HG03469 (cell line): ENCODE measurements at regions not wholly inside any gene's neighbourhood (a gene's known extent, or its start where the extent isn't known, plus 50 kb on each side); places are given as distances from the start of the nearest gene placed in this dataset.

ENCODE experiments used
- ATAC-seq: cut with Tn5 transposase; IDR thresholded peaks from one replicate; pipeline ENCODE4 v1.9.1; 2021; ENCODE audit warnings: mild to moderate bottlenecking, moderate library complexity, moderate number of reproducible peaks; ENCODE audit not compliant: unreplicated experiment

DNA sequence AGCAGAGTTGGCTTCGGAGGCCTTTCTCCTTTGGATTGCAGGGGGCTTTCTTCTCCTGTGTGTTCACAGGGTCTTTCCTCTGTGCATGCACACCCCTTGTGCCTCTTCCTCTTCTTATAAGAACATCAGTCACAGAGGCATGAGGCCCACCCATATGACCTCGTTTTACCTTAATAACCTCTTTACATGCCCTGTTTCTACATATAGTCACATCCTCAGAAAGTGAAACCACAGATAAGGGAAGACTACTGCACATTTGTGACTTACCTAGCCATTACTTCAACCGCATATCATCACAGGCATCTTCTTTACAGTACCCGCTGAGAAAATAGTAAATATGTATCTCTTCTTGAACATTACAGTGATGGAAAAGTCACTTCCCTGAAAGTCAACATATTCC is 204.9 kb upstream of the TARS1 start:
- ATAC-seq, result peak; percentile 65

GRCh38 chr5:33237471-33237870 is 203.3 kb upstream of the TARS1 start:
- no peak for ATAC-seq

- no peak for ATAC-seq
These were observed 201.7 kb upstream of the TARS1 start for GRCh38 chr5:33238826-33239695.

- ATAC-seq, result no peak
These were observed 200.2 kb upstream of the TARS1 start for GRCh38 chr5:33240558-33240957.

DNA sequence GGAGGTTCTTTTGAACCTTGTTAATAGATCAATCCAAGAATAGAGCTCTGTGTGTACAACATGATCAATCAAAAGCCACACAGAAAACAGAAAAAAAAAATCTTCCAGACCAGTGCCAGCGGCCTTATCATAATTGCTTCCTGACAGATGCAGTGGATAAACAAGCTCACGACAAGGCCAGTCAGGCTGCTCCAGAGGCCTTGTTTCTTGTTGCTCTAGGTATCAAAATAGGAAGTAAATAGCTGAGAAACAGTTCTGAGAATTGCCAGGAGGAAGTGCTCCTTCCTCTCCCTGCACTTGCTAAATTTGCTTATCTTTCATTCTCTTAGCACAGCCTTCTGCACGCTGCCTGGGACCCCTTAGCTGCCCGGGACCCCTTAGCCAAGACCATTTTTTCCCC is 199.0 kb upstream of the TARS1 start:
- peak; percentile 68 for ATAC-seq

DNA sequence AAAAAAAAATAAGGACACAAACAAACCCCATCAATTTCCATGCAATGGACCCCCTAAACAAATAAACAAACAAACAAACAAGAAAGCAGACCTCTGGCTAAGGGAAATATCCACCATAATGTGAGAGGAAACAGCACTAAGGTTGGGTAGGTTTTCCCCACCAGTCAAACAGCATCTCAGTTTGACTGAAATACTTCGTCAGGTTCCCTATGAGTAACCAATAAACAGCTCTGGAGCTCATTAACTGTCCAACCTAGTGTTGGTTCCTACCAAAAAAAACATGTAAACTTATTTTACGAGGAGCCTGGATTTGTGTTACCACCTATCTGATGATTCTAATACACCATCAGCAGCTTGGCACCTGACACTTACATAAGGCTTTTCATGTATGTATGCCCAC is 198.5 kb upstream of the TARS1 start:
- ATAC-seq, result no peak

DNA sequence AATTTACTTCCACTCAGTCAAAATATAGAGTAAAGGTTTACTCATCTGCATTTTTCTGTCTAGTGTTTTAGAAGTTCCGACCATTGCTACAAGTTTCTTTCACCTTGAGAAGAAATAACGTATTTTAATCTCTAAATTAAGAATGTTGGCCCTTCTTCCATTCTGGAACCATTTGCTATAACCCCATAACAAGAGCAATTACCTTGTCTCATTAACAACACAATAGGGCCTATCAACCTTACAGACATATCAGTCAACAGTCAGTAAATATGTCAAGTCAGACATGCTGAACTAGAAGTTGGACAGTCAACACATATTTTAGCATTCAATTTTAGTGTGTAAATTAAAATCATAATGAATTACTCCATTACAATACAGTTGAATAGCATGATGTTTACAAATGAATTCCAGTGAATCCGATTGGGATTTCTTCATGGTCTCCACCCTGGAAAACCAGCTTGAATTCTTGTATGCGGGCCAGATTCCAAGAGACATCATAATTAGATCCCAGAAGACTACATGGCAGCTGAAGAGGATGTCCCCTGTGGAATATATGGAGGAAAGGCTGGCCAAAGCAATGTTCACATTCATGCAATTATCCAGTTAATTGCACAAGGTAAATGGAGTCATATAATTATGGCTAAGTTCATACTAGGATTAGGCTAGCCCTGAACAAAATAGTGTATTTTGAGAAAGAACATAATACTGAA is 196.2 kb upstream of the TARS1 start:
- ATAC-seq, result no peak

DNA sequence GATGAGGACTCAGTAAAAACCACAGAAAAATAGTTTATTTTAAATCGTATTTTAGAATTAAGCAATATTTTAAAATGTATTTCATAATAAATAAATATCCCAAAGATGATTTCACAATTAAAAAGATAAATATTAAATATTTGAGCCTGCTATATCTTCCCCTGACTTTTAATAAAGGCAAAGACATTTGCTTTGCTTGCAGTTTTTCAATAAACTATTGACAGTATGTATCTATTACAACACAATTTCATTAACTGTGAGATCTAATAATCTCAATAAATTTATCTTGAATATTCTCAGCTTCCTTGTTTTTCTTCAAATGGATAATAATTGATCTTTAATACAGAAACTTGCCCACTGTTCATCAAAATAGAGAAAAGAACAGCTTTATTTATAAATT is 186.2 kb upstream of the TARS1 start:
- ATAC-seq, result no peak

- ATAC-seq, result no peak
These were observed 182.8 kb upstream of the TARS1 start for GRCh38 chr5:33257807-33258429.

DNA sequence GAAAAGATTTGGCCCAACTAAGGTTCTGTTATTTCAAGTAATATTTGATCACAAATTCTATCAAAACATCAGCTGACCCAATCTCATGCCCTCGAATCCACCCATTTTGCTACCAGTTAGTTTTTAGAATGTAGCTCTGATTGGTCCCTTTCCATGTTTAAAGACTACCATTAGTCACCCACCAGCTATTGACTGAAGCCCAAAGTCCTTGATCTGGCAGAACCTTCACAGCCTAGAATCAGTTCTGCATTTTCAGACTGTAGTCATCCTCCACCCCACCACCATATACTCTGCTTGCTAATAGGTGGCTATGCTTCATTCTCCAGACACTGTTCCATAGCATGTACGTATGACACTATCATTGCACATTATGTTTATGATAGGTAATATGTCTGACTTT is 182.2 kb upstream of the TARS1 start:
- ATAC-seq, result no peak

DNA sequence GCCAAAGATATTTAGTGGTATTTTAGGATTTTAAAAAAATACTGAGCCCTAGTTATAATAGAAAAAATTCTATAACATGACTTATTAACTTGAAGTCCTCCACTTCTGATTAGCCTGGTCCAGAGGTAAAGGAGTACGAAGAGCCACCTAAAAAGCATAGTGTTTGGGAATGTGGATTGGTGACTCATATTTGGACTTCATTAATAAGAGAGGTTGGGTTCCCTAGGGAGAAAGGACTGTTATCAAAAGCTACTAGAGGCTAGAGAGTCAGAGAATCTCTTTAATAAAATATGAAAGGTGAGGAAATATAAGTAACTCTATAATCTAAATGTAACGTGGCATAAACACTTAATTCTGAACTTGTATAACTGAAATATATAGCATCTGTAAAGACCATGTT is 180.7 kb upstream of the TARS1 start:
- no peak for ATAC-seq

- ATAC-seq, result no peak
These were observed 179.5 kb upstream of the TARS1 start for GRCh38 chr5:33261305-33261704.

- no peak for ATAC-seq
These were observed 179.0 kb upstream of the TARS1 start for GRCh38 chr5:33261747-33262146.

DNA sequence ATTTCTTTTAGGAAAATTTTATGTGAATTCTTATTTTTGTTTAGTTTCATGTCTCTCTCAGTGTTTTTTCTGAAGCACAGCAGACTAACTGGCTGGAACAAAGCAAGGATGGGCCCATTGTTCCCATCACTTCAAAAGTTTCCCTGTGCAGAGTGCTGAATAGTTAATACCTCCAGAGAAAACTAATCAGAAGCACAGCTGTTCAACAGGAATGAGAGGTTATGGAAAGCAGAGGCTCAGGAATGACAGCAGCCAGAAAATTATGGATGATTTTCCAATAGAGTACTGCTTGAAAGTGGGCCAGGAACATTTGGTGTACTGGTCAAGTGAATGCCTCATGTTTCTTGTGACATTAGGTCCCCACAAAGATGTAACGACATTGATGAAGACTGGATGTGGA is 173.0 kb upstream of the TARS1 start:
- ATAC-seq, result no peak

- no peak for ATAC-seq
These were observed 172.4 kb upstream of the TARS1 start for GRCh38 chr5:33268374-33268773.

- ATAC-seq, result no peak
These were observed 170.1 kb upstream of the TARS1 start for GRCh38 chr5:33270671-33271070.

DNA sequence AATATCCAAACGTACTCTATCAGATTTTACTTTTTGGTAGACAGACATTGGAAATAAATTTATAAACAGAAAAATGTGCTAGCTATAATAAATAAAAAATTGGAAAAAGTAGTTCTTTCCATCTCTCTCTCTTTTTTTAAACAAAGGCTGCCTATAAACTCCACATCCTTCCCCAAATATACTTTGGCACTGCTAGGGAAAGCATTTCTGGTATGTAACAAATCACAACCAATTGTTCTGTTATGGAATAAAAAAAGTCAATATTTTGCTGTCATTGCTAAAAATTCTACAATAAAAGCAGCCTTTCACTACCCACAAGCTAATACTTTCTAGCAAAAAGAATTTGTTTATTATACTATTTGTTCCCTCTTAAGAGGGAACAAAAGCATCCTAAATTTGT is 169.2 kb upstream of the TARS1 start:
- no peak for ATAC-seq

GRCh38 chr5:33272288-33272687 is 168.5 kb upstream of the TARS1 start:
- ATAC-seq, result no peak

DNA sequence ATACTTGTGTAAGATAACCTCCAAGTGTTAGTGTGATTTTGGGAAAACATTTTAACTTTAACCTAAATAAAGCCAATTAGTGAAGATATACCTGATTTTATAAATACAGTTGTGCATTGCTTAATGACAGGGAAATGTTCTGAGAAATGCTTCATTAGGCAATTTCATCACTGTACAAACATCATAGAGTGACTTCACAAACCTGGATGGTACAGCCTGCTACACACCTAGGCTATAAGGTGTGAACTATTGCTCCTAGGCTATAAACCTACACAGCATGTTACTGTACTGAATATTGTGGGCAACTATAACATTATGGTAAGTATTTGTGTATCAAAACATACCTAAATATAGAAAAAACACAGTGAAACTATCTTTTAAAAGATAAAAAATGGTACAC is 166.8 kb upstream of the TARS1 start:
- ATAC-seq, result no peak

DNA sequence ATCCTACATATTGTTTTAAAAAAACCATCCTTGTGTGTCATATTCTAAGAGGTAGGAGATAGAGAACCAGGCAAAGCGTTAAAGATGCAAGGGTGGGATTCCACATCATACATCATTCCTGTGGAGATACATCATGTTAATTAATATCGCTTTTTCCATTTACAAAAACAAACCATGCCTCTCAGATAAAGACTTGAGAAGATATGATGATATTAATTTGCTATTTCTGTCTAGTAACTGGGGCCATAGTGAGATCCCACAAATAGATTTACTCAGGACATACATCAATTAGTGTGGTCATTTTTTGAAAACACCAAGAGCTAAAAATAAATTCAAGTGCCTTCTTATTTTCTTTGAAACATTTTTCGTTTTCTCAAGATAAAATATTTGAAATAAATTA is 165.4 kb upstream of the TARS1 start:
- no peak for ATAC-seq

DNA sequence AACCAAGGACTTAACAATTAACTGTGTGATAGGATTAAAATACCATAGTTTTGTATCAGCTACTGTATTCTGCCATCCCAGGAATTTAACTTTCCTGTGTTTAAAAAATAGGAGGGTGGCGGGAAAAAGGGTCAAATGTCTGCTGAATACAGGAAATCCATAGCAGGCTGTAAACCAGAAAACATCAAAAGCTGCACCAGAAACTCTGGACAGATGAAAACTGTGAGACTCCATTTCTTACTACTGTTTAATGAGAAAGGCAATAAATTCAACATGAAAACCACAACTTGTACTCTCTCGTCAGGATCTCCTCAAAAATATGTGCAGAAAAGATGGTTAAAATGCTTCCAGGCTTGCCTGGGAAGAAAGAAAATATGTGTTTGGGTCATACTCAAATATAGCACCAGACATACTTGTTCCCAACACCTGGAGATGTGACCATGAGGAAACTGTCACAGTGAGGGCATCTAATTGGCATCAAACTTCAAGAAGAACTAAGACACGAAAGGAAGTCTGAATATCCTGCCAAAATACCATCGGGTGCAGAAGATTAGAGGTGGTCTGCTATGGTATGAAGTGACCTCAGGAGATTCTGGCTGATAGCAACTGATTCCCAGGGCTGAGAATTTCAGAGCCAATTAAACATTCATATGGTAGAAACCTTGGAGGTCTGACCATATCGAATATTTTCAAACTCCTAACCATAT is 164.7 kb upstream of the TARS1 start:
- no peak for ATAC-seq
